Smooth muscle cell (in vitro differentiated cells): ENCODE measurements at regions not wholly inside any gene's neighbourhood (a gene's known extent, or its start where the extent isn't known, plus 50 kb on each side); places are given as distances from the start of the nearest gene placed in this dataset.

ENCODE experiments used
- DNase-seq: peaks from one replicate; lab custom pipeline; 2025; ENCODE audit not compliant: unreplicated experiment; lab: John Stamatoyannopoulos, UW
- H2AFZ ChIP-seq: fragments of 200-600 bp; sonication (generic); 2 replicates; pipeline ENCODE4 v1.6.0; 2016; ENCODE audit warnings: antibody characterized with exemption, low read depth, mild to moderate bottlenecking
- H3F3A ChIP-seq: fragments of 200-600 bp; sonication (generic); 2 replicates; pipeline ENCODE4 v1.6.0; 2017; ENCODE audit warnings: antibody characterized with exemption, low read depth
- H3K27ac ChIP-seq: fragments of 200-600 bp; sonication (generic); 2 replicates; pipeline ENCODE4 v1.5.1; 2016; ENCODE audit warnings: low read depth, mild to moderate bottlenecking
- H3K27me3 ChIP-seq: fragments of 200-600 bp; sonication (generic); 2 replicates; pipeline ENCODE4 v1.6.1; 2016; ENCODE audit warnings: low read depth, mild to moderate bottlenecking
- H3K36me3 ChIP-seq: fragments of 200-600 bp; sonication (generic); 2 replicates; pipeline ENCODE4 v1.5.1; 2016; ENCODE audit warnings: low read depth
- H3K4me1 ChIP-seq: fragments of 200-600 bp; sonication (generic); 2 replicates; pipeline ENCODE4 v1.5.1; 2016; ENCODE audit warnings: low read depth
- H3K4me2 ChIP-seq: fragments of 200-600 bp; sonication (generic); 2 replicates; pipeline ENCODE4 v1.6.0; 2016; ENCODE audit warnings: mild to moderate bottlenecking
- H3K4me3 ChIP-seq: fragments of 200-600 bp; sonication (generic); 2 replicates; pipeline ENCODE4 v1.5.1; 2016; ENCODE audit warnings: mild to moderate bottlenecking
- H3K79me2 ChIP-seq: fragments of 200-600 bp; sonication (generic); 2 replicates; pipeline ENCODE4 v1.6.0; 2016; ENCODE audit warnings: low read depth, mild to moderate bottlenecking
- H3K9ac ChIP-seq: fragments of 200-600 bp; sonication (generic); 2 replicates; pipeline ENCODE4 v1.6.0; 2016; ENCODE audit warnings: low read depth
- H3K9me3 ChIP-seq: fragments of 200-600 bp; sonication (generic); replicated peaks from 2 replicates; pipeline ENCODE4 v1.5.1; 2016; ENCODE audit warnings: low read depth
- H4K20me1 ChIP-seq: fragments of 200-600 bp; sonication (generic); 2 replicates; pipeline ENCODE4 v1.6.0; 2016; ENCODE audit warnings: low read depth
- WGBS: methylation state at CpG from one replicate; pipeline ENCODE4 v1.1.7; 2016; ENCODE audit warnings: low lambda C conversion rate; 5-methylcytosine and 5-hydroxymethylcytosine counted together
- TF ChIP-seq, protein P1 (sequence below): fragments of 200-600 bp; sonication (generic); IDR thresholded peaks from 2 replicates; pipeline ENCODE4 v1.5.1; 2017; ENCODE audit warnings: borderline replicate concordance, mild to moderate bottlenecking, antibody characterized with exemption; ENCODE audit not compliant: insufficient read depth, poor library complexity, severe bottlenecking

DNA sequence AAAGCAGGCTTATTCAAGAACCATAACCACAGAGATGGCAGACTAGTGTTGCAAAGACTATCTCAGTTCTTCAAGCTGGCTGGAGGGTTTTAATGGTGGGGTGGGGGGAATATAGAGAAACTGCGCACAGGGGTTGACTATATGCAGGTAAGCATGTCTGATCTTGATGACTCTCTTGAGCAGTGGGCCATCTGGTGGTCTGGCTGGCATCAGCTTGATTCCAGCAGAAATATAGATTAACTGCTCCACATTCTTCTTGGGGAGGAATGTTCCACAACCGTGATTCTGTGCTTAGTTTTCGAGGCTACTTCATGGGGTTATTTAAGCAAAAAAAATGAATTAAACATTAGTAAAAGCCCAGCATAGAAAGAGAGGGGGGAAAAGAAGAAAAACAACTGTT is 158.8 kb upstream of the PGR start:
- H3K4me1 ChIP-seq = no peaks in the 10 kb centered on the region
- WGBS = 87% methylated on average over 3 of the region's 3 CpGs
- no peak for DNase-seq
- H3K27me3 ChIP-seq = no peaks in the 10 kb centered on the region
- TF ChIP-seq, protein P1, sequence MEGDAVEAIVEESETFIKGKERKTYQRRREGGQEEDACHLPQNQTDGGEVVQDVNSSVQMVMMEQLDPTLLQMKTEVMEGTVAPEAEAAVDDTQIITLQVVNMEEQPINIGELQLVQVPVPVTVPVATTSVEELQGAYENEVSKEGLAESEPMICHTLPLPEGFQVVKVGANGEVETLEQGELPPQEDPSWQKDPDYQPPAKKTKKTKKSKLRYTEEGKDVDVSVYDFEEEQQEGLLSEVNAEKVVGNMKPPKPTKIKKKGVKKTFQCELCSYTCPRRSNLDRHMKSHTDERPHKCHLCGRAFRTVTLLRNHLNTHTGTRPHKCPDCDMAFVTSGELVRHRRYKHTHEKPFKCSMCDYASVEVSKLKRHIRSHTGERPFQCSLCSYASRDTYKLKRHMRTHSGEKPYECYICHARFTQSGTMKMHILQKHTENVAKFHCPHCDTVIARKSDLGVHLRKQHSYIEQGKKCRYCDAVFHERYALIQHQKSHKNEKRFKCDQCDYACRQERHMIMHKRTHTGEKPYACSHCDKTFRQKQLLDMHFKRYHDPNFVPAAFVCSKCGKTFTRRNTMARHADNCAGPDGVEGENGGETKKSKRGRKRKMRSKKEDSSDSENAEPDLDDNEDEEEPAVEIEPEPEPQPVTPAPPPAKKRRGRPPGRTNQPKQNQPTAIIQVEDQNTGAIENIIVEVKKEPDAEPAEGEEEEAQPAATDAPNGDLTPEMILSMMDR = no peak
- H3K36me3 ChIP-seq = no peaks in the 10 kb centered on the region
- no peak overlapping the region for H3K9ac ChIP-seq
- H3K4me3 ChIP-seq = no peak overlapping the region
- H3K4me2 ChIP-seq = no peak overlapping the region
- H2AFZ ChIP-seq = no peak overlapping the region
- H3K79me2 ChIP-seq = no peaks in the 10 kb centered on the region
- H3F3A ChIP-seq = no peaks in the 10 kb centered on the region
- no peak overlapping the region for H3K27ac ChIP-seq
- peaks cover 3% of the 10 kb centered on the region for H3K9me3 ChIP-seq
- no peaks in the 10 kb centered on the region for H4K20me1 ChIP-seq

DNA sequence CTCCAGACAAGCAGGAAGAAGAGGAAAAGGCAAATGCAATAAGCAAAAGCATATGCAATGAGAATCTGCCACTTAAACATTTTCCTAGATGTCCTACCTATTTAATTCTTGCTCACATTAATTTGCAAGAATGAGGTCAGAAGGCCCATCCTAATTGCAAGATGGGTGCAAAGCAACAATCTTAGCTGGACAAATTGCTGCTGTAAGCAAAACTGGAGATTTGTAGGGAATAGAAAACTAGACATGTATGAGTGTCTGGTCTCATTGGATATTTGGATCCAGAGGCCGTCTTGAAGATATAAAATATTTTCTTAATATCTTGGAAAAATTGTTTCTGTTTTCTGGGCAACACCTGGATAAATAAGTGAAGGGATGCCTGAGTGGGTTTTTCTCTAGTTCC is 150.1 kb upstream of the PGR start:
- no peaks in the 10 kb centered on the region for H3K9me3 ChIP-seq
- H4K20me1 ChIP-seq = no peaks in the 10 kb centered on the region
- no peak overlapping the region for H3K4me2 ChIP-seq
- TF ChIP-seq, protein P1 = no peak
- H3K27ac ChIP-seq = no peak overlapping the region
- H2AFZ ChIP-seq = no peak overlapping the region
- H3F3A ChIP-seq = no peaks in the 10 kb centered on the region
- H3K9ac ChIP-seq = no peak overlapping the region
- 79% methylated on average over 1 of the region's 1 CpG for WGBS
- no peaks in the 10 kb centered on the region for H3K36me3 ChIP-seq
- no peaks in the 10 kb centered on the region for H3K27me3 ChIP-seq
- no peak overlapping the region for H3K4me3 ChIP-seq
- no peaks in the 10 kb centered on the region for H3K79me2 ChIP-seq
- H3K4me1 ChIP-seq = no peaks in the 10 kb centered on the region
- no peak for DNase-seq

DNA sequence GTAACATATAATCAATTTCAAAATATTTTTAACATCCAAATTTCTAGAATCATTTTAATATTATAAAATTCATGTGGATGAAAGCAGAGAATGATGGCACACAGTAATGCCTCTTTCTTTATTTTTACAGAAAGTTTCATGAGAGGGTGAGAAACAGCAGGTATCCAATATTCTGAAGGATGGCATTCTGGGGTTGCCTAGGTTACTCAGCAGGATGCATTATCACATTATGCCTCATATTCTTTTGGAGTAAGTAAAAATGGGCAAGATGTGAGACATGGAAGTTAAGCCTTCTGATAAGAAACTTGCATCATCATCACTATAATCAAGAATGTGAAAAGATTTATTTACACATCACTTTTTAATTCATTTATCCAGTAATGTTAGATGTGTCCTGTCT is 148.7 kb upstream of the PGR start:
- H3K9me3 ChIP-seq = no peaks in the 10 kb centered on the region
- no peak overlapping the region for H3K4me2 ChIP-seq
- H3F3A ChIP-seq = no peaks in the 10 kb centered on the region
- H3K4me3 ChIP-seq = no peak overlapping the region
- no peaks in the 10 kb centered on the region for H3K4me1 ChIP-seq
- no peak overlapping the region for H3K9ac ChIP-seq
- no peak for DNase-seq
- no peaks in the 10 kb centered on the region for H4K20me1 ChIP-seq
- no peaks in the 10 kb centered on the region for H3K36me3 ChIP-seq
- TF ChIP-seq, protein P1 = no peak
- H2AFZ ChIP-seq = no peak overlapping the region
- no peak overlapping the region for H3K27ac ChIP-seq
- H3K79me2 ChIP-seq = no peaks in the 10 kb centered on the region
- no peaks in the 10 kb centered on the region for H3K27me3 ChIP-seq

DNA sequence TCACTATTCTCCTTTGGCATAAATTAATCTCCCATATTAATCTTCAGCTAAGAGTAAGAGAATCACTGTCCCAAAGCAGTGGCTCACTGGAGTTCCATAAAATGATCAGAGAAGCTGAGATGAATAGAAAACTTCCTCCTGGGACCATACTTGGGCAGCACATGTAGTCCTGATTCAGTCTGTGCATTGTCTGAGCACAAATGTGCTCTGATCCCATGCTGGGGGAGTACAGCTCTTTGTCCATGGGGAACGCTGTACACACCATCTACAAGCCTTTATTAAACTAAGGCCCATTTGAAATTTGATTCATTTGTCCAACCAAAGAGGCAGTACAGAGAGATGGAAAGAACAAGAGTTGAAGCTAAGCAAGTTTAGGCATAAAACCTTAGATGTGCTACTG is 147.4 kb upstream of the PGR start:
- H2AFZ ChIP-seq = no peak overlapping the region
- no peaks in the 10 kb centered on the region for H4K20me1 ChIP-seq
- H3K4me2 ChIP-seq = no peak overlapping the region
- no peaks in the 10 kb centered on the region for H3K9me3 ChIP-seq
- TF ChIP-seq, protein P1 = no peak
- no peak overlapping the region for H3K27ac ChIP-seq
- H3K4me1 ChIP-seq = no peaks in the 10 kb centered on the region
- H3K36me3 ChIP-seq = no peaks in the 10 kb centered on the region
- H3K4me3 ChIP-seq = no peak overlapping the region
- 100% methylated on average over 1 of the region's 1 CpG for WGBS
- H3F3A ChIP-seq = no peaks in the 10 kb centered on the region
- H3K27me3 ChIP-seq = no peaks in the 10 kb centered on the region
- no peak for DNase-seq
- H3K79me2 ChIP-seq = no peaks in the 10 kb centered on the region
- no peak overlapping the region for H3K9ac ChIP-seq
